Endodermal cell (in vitro differentiated cells): ENCODE measurements at regions not wholly inside any gene's neighbourhood (a gene's known extent, or its start where the extent isn't known, plus 50 kb on each side); places are given as distances from the start of the nearest gene placed in this dataset.

Experiments
- DNase-seq: peaks from one replicate; pipeline ENCODE4 v3.0.0-alpha.2; 2017
- H3K27ac ChIP-seq: 2 replicates; pipeline ENCODE4 v1.5.1; 2013; ENCODE audit warnings: mild to moderate bottlenecking, low read depth, low read length, moderate library complexity
- H3K27me3 ChIP-seq: 2 replicates; pipeline ENCODE4 v1.6.1; 2013; ENCODE audit warnings: mild to moderate bottlenecking, low read length, moderate library complexity; ENCODE audit not compliant: insufficient read depth, control insufficient read depth, poor library complexity, severe bottlenecking
- H3K36me3 ChIP-seq: 2 replicates; pipeline ENCODE4 v1.7.0; 2013; ENCODE audit warnings: mild to moderate bottlenecking, low read length, moderate library complexity; ENCODE audit not compliant: control insufficient read depth, insufficient read depth
- H3K4me1 ChIP-seq: one replicate; pipeline ENCODE4 v1.7.0; 2013; ENCODE audit warnings: low read length; ENCODE audit not compliant: control insufficient read depth, insufficient read depth
- H3K4me3 ChIP-seq: 2 replicates; pipeline ENCODE4 v1.5.1; 2013; ENCODE audit warnings: mild to moderate bottlenecking, low read length, moderate library complexity
- H3K9ac ChIP-seq: 2 replicates; pipeline ENCODE4 v1.6.1; 2013; ENCODE audit warnings: mild to moderate bottlenecking, low read length, moderate library complexity; ENCODE audit not compliant: poor library complexity, severe bottlenecking; ENCODE audit errors: extremely low read depth
- H3K9me3 ChIP-seq: 2 replicates; pipeline ENCODE4 v1.6.1; 2013; ENCODE audit warnings: mild to moderate bottlenecking, low read length, moderate library complexity; ENCODE audit not compliant: control insufficient read depth
- H3K27ac Mint-ChIP-seq: 2 replicates; pipeline ENCODE4 v1.8.0; 2020; ENCODE audit warnings: mixed read lengths
- H3K27me3 Mint-ChIP-seq: 2 replicates; pipeline ENCODE4 v1.8.0; 2021; ENCODE audit warnings: mild to moderate bottlenecking, mixed read lengths; ENCODE audit not compliant: insufficient read depth
- H3K36me3 Mint-ChIP-seq: 2 replicates; pipeline ENCODE4 v1.8.0; 2020; ENCODE audit warnings: low read depth, mixed read lengths
- H3K4me1 Mint-ChIP-seq: 2 replicates; pipeline ENCODE4 v1.8.0; 2020; ENCODE audit warnings: mixed read lengths
- H3K4me3 Mint-ChIP-seq: 2 replicates; pipeline ENCODE4 v1.8.0; 2020; ENCODE audit warnings: mild to moderate bottlenecking, moderate library complexity, mixed read lengths
- H3K9me3 Mint-ChIP-seq: 2 replicates; pipeline ENCODE4 v1.8.0; 2020; ENCODE audit warnings: mild to moderate bottlenecking, mixed read lengths
- WGBS, 2 experiments: methylation state at CpG; one replicate each; pipeline versions ENCODE4 v1.1.5 to v1.1.7; 2013; ENCODE audit warnings: missing lambda C conversion rate in 2 of 2, mixed read lengths in 1 of 2; ENCODE audit not compliant: insufficient coverage in 1 of 2, insufficient read length in 1 of 2; 5-methylcytosine and 5-hydroxymethylcytosine counted together
- TF ChIP-seq, protein P1 (sequence below): fragments of 200-600 bp; sonication (generic); conservative IDR thresholded peaks from 2 replicates; pipeline ENCODE4 v1.5.0; 2021; ENCODE audit warnings: antibody characterized with exemption, mild to moderate bottlenecking

DNA sequence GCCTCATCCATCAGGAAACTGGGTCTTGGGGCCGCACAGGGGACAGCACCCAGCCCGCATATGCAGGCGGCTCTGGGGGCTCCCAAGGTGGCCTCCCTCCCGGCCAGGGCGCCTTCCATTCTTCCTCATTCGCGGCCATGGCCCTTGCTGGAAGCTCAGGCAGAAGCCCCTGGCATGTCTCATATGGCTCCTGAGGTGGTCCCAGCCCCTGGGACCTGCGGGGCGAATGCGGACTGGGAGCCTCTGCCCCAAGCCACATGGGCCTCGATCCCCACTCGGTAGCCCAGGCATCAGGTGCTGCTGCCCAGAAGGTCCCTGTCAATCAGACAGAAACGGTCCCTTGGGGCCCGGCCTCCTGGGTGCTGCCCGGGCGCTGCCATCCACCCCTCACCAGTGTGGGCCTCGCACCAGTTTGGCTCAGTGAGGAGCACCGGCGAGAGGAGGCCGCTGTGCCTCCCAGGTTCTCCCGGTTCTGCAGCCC, 301.6 kb downstream of the TEX29 start:
- Histone ChIP-seq H3K36me3 (no peaks in the 10 kb centered on the region), H3K9ac (no peak overlapping the region), H3K9me3 (no peaks in the 10 kb centered on the region), H3K4me3 (no peak overlapping the region), H3K27me3 (no peaks in the 10 kb centered on the region), H3K4me1 (no peaks in the 10 kb centered on the region), H3K27ac (no peak overlapping the region)
- Mint-ChIP-seq H3K4me3 (no peak overlapping the region), H3K36me3 (no peaks in the 10 kb centered on the region), H3K9me3 (no peaks in the 10 kb centered on the region), H3K4me1 (no peaks in the 10 kb centered on the region), H3K27ac (no peak overlapping the region), H3K27me3 (peaks cover 8% of the 10 kb centered on the region)
- WGBS, 2 experiments = 95 to 99% methylated on average over 15 to 21 of the region's 21 CpGs
- TF ChIP-seq, protein P1, sequence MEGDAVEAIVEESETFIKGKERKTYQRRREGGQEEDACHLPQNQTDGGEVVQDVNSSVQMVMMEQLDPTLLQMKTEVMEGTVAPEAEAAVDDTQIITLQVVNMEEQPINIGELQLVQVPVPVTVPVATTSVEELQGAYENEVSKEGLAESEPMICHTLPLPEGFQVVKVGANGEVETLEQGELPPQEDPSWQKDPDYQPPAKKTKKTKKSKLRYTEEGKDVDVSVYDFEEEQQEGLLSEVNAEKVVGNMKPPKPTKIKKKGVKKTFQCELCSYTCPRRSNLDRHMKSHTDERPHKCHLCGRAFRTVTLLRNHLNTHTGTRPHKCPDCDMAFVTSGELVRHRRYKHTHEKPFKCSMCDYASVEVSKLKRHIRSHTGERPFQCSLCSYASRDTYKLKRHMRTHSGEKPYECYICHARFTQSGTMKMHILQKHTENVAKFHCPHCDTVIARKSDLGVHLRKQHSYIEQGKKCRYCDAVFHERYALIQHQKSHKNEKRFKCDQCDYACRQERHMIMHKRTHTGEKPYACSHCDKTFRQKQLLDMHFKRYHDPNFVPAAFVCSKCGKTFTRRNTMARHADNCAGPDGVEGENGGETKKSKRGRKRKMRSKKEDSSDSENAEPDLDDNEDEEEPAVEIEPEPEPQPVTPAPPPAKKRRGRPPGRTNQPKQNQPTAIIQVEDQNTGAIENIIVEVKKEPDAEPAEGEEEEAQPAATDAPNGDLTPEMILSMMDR = no peak
- peak; percentile 55 for DNase-seq

DNA sequence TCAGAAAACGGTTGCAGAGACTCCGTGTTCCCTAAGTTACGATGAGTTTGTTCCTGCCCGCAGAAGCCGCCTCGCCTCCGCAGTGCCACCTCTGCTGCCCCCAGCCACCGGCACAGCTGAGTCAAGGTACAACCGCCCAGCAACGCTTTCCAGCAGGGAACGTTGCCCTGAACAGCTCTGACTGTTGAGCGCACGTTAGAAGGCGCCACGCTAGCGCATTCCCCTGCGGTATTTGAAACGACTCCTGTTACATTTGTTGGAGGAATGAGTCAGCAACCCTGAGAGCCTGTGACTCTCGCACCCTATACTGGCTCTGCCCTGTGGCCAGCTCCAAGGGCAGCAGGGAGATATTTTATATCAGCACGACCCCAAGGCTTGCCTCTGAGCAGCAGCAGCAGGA, 302.8 kb downstream of the TEX29 start:
- 91% methylated on average over 18 to 20 of the region's 20 CpGs for WGBS, 2 experiments
- no peaks in the 10 kb centered on the region for H3K36me3 ChIP-seq
- TF ChIP-seq, protein P1 = no peak
- H3K9me3 ChIP-seq = no peaks in the 10 kb centered on the region
- H3K27ac Mint-ChIP-seq = no peak overlapping the region
- H3K27ac ChIP-seq = no peak overlapping the region
- H3K4me1 ChIP-seq = no peaks in the 10 kb centered on the region
- no peak overlapping the region for H3K9ac ChIP-seq
- H3K4me3 Mint-ChIP-seq = no peak overlapping the region
- no peaks in the 10 kb centered on the region for H3K27me3 ChIP-seq
- peaks cover 12% of the 10 kb centered on the region for H3K27me3 Mint-ChIP-seq
- no peak overlapping the region for H3K4me3 ChIP-seq
- no peaks in the 10 kb centered on the region for H3K4me1 Mint-ChIP-seq
- no peaks in the 10 kb centered on the region for H3K9me3 Mint-ChIP-seq
- DNase-seq = peak; percentile 52
- H3K36me3 Mint-ChIP-seq = no peaks in the 10 kb centered on the region

GRCh38 chr13:111623743-111624505, 303.5 kb downstream of the TEX29 start:
- WGBS, 2 experiments = 93 to 95% methylated on average over 26 to 28 of the region's 28 CpGs
- H3K4me3 ChIP-seq = no peak overlapping the region
- TF ChIP-seq, protein P1 = no peak
- Mint-ChIP-seq H3K27me3 (peaks cover 15% of the 10 kb centered on the region), H3K27ac (no peak overlapping the region), H3K4me1 (no peaks in the 10 kb centered on the region), H3K9me3 (no peaks in the 10 kb centered on the region), H3K36me3 (no peaks in the 10 kb centered on the region), H3K4me3 (no peak overlapping the region)
- H3K4me1 ChIP-seq = no peaks in the 10 kb centered on the region
- H3K27ac ChIP-seq = no peak overlapping the region
- no peak overlapping the region for H3K9ac ChIP-seq
- H3K9me3 ChIP-seq = no peaks in the 10 kb centered on the region
- H3K36me3 ChIP-seq = no peaks in the 10 kb centered on the region
- no peaks in the 10 kb centered on the region for H3K27me3 ChIP-seq
- DNase-seq = no peak
